GM12891 (cell line): ENCODE measurements at regions not wholly inside any gene's neighbourhood (a gene's known extent, or its start where the extent isn't known, plus 50 kb on each side); places are given as distances from the start of the nearest gene placed in this dataset.

Source experiments
- POLR2A ChIP-seq: IDR thresholded peaks from 2 replicates; pipeline ENCODE4 v1.6.1; 2011; ENCODE audit warnings: low read depth, low read length, control low read depth
- TAF1 ChIP-seq: IDR thresholded peaks from 2 replicates; pipeline ENCODE4 v1.6.1; 2011; ENCODE audit warnings: low read depth, low read length, control low read depth

GRCh38 chr18:73774811-73775509 lies 372.7 kb downstream of the FBXO15 start:
- TF ChIP-seq TAF1 (no peak), POLR2A (no peak)
